OCI-LY7 (cell line): ENCODE measurements at regions not wholly inside any gene's neighbourhood (a gene's known extent, or its start where the extent isn't known, plus 50 kb on each side); places are given as distances from the start of the nearest gene placed in this dataset.

Experiments
- EZH2phosphoT487 ChIP-seq: fragments of 200-600 bp; sonication (generic); IDR thresholded peaks from 2 replicates; pipeline ENCODE4 v1.6.1; 2018; ENCODE audit warnings: low read depth, borderline replicate concordance, mild to moderate bottlenecking, mixed run types, antibody characterized with exemption, low read length, moderate library complexity, mixed read lengths
- TF ChIP-seq, protein P1 (sequence below): fragments of 200-600 bp; sonication (generic); conservative IDR thresholded peaks from 2 replicates; pipeline ENCODE4 v1.5.1; 2014; ENCODE audit warnings: mild to moderate bottlenecking, antibody characterized with exemption, low read length, moderate library complexity, mixed read lengths

DNA sequence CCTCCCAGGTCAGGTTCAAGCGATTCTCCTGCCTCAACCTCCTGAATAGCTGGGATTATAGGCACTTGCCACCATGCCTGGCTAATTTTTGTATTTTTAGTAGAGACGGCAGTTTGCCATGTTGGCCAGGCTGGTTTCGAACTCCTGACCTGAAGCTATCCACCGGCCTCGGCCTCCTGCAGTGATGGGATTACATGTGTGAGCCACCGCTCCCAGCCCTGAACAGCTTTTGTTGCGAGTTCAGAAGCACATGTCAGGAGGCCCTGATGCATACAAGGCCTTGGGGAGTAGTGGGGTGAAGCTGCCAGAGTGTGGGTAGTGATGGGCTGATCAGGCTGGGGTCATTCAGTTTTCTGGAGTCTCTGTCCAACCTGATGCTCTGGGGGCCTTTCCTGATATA lies 117.0 kb upstream of the C11orf87 start:
- TF ChIP-seq, protein P1, sequence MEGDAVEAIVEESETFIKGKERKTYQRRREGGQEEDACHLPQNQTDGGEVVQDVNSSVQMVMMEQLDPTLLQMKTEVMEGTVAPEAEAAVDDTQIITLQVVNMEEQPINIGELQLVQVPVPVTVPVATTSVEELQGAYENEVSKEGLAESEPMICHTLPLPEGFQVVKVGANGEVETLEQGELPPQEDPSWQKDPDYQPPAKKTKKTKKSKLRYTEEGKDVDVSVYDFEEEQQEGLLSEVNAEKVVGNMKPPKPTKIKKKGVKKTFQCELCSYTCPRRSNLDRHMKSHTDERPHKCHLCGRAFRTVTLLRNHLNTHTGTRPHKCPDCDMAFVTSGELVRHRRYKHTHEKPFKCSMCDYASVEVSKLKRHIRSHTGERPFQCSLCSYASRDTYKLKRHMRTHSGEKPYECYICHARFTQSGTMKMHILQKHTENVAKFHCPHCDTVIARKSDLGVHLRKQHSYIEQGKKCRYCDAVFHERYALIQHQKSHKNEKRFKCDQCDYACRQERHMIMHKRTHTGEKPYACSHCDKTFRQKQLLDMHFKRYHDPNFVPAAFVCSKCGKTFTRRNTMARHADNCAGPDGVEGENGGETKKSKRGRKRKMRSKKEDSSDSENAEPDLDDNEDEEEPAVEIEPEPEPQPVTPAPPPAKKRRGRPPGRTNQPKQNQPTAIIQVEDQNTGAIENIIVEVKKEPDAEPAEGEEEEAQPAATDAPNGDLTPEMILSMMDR: no peak
- TF ChIP-seq EZH2phosphoT487: no peak
